GM19025 (cell line): ENCODE measurements at regions not wholly inside any gene's neighbourhood (a gene's known extent, or its start where the extent isn't known, plus 50 kb on each side); places are given as distances from the start of the nearest gene placed in this dataset.

Experiments used
- ATAC-seq: cut with Tn5 transposase; IDR thresholded peaks from one replicate; pipeline ENCODE4 v1.9.1; 2021; ENCODE audit warnings: mild to moderate bottlenecking, low read depth, moderate library complexity; ENCODE audit not compliant: unreplicated experiment

- no peak for ATAC-seq
Observed at GRCh38 chr6:84469144-84469543, 241.7 kb upstream of the CEP162 start.

- ATAC-seq: no peak
Observed at GRCh38 chr6:84467296-84467695, 239.9 kb upstream of the CEP162 start.

GRCh38 chr6:84466511-84466910 is 239.1 kb upstream of the CEP162 start:
- no peak for ATAC-seq

- no peak for ATAC-seq
Observed at GRCh38 chr6:84464471-84464870, 237.0 kb upstream of the CEP162 start.

GRCh38 chr6:84462698-84463097 is 235.3 kb upstream of the CEP162 start:
- no peak for ATAC-seq

GRCh38 chr6:84461461-84461860 is 234.0 kb upstream of the CEP162 start:
- no peak for ATAC-seq

GRCh38 chr6:84460491-84460890 is 233.0 kb upstream of the CEP162 start:
- no peak for ATAC-seq

- no peak for ATAC-seq
Observed at GRCh38 chr6:84459401-84459800, 232.0 kb upstream of the CEP162 start.

- ATAC-seq: no peak
Observed at GRCh38 chr6:84458271-84458670, 230.8 kb upstream of the CEP162 start.

GRCh38 chr6:84457276-84457675 is 229.8 kb upstream of the CEP162 start:
- no peak for ATAC-seq

GRCh38 chr6:84456803-84457202 is 229.4 kb upstream of the CEP162 start:
- ATAC-seq: no peak

GRCh38 chr6:84455511-84456029 is 228.1 kb upstream of the CEP162 start:
- no peak for ATAC-seq

GRCh38 chr6:84453499-84453898 is 226.1 kb upstream of the CEP162 start:
- no peak for ATAC-seq

- ATAC-seq: no peak
Observed at GRCh38 chr6:84450018-84450417, 222.6 kb upstream of the CEP162 start.

- ATAC-seq: no peak
Observed at GRCh38 chr6:84449220-84449619, 221.8 kb upstream of the CEP162 start.

GRCh38 chr6:84448331-84448730 is 220.9 kb upstream of the CEP162 start:
- ATAC-seq: no peak

- ATAC-seq: no peak
Observed at GRCh38 chr6:84447651-84448050, 220.2 kb upstream of the CEP162 start.

GRCh38 chr6:84445068-84445467 is 217.6 kb upstream of the CEP162 start:
- no peak for ATAC-seq

- ATAC-seq: no peak
Observed at GRCh38 chr6:84442208-84442607, 214.8 kb upstream of the CEP162 start.

- no peak for ATAC-seq
Observed at GRCh38 chr6:84441456-84441855, 214.0 kb upstream of the CEP162 start.

GRCh38 chr6:84434550-84434949 is 207.1 kb upstream of the CEP162 start:
- ATAC-seq: no peak

GRCh38 chr6:84432619-84433018 is 205.2 kb upstream of the CEP162 start:
- no peak for ATAC-seq

- ATAC-seq: no peak
Observed at GRCh38 chr6:84428300-84428907, 201.0 kb upstream of the CEP162 start.
